NCI-H345 treated with DMSO at 0.1 percent for 48 hours (cell line): ENCODE measurements at regions not wholly inside any gene's neighbourhood (a gene's known extent, or its start where the extent isn't known, plus 50 kb on each side); places are given as distances from the start of the nearest gene placed in this dataset.
"Not testable (repeated sequence)": the region's sequence is repeated elsewhere in the genome, so short reads cannot be mapped to it uniquely, and the experiment has no call there.

ENCODE experiments used
- DNase-seq: peaks from one replicate; lab custom pipeline; 2025; ENCODE audit not compliant: unreplicated experiment; lab: John Stamatoyannopoulos, UW

DNA sequence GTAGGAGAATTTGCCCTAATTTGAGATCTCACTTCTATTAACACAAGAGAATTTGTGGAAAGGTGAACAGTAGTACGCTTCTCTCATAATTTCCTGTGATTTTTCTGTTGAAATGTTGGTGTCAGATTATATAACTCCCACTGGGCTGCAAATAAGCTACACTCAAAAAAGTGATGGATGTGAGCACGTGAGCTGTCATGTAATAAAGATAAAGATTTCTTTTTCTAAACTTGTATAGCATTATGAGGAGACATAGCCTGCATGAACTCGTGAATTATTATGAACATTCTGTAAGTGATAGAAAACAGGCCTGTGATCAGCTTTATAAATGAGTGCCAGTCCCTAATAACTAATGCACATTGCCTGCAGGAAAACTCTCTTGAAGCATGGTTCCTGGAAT is 356.6 kb upstream of the ACTRT1 start:
- no peak for DNase-seq

DNA sequence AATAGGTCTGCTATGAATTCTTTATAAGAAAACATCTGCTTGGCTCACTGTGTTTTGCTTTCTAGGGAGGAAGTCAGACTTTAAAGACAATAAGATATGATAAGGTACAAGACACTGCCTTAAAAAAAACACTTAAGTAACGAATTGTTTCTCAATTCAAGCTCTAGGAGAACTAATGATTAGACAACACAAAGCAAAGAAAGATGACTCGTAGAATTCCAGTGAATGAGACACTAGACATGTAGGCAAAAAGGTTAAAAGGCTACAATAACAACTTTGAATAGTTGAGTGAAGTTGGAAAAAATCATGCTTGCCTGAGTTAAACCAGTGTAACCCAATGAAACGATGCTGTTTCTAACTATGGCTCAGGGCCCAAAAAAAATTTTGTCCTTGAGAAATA is 344.4 kb upstream of the ACTRT1 start:
- DNase-seq: no peak

DNA sequence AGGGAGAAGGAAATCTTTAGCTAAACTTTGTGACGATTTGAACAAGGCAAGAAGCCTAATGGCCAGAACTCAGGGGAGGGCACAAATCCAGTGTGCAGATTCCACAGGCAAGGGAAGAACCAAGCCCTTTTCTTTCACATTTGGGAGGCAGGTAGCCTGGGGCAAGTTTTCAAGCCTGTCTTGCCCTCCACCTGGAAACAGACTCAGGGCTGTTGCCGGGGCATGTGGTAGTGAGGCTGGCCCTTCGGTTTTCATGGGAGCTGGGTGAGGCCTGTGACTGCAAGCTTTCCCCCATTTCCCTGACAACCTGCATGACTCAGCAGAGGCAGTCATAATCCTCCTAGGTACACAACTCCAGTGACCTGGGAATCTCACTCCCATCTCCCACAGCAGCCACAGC is 331.6 kb upstream of the ACTRT1 start:
- DNase-seq: not testable (repeated sequence)

DNA sequence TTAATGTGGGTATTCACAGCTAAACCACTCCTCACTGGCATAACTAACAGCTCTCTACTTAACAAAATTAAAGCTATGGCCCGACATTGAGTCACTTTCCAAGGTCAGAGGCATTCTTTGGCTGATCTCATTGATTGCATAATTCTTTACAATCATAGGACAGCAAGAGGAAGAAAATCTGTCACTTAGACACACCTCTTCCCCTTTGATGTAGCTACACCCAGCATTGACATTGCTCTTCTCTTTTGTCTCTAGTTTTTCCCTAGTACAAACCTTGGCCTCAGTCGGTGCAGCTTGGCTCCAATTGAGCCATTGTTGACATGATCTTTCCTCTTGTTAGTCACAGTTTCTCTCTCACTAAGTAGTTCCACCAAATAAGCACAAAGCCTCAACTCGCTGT is 313.3 kb upstream of the ACTRT1 start:
- no peak for DNase-seq

DNA sequence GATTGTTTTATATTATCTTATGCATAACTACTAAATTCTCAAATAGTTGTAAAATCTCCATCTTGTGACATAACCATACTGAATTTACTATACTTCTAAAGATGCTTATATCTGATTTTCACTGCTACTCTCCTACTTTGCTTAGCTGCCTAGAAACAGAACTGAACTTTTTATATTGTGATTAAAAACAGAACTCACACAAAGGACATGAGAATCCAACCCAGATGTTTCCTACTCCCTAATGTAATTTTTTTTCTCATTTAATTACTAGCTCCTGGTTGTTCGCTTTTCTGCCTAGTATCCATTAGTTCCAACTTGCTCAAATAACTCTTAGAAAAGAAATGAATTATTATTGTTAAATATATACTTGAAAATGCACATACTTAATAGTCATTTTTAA is 283.5 kb upstream of the ACTRT1 start:
- no peak for DNase-seq

DNA sequence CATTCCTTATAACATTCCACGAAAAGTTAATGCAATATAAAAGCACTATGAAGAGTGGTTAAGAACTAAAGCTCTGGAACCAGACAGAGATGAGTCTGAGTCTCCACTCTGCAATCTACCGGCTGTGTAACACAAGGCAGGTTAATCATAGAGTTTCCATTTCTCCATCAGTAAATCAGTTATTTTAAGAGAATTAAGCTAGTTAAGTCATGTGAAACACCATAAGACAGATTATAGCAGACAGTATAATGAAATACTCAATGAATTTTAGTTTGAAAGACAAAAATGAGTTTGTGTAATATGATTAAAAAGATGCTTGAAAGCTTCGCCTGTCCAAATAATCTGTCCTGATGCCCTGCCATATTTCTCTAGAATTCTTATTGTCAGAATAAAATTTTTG is 282.6 kb upstream of the ACTRT1 start:
- no peak for DNase-seq

DNA sequence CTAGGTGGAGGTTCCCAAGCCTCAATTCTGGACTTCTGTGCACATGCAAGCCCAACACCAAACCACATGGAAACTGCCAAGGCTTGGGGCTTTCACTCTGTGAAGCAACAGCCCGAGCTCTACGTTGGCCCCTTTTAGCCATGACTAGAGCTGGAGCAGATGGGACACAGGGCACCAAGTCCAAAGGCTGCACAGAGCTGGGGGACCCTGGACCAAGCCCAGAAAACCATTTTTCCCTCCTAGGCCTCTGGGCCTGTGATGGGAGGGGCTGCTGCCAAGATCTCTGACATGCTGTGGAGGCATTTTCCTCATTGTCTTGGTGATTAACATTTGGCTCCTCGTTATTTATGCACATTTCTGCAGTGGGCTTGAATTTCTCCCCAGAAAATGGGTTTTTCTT is 258.7 kb upstream of the ACTRT1 start:
- no peak for DNase-seq

DNA sequence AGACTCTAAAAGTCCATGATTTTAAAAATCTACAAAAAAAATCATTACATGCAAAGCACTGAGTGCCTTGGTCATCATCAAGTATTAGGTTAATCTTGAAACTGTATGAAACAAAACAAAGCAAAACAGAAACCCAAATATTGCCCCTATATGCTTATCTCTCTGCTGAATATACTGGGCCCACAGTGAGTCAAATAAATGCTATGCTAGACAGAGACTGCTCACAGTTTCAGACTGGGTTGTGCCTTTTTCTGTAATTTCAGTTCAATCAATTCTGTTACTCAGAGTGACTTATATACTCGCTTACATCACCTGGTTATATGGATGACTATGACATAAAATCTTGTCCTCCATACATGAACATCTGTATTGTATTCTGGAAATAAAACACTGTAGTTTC is 257.1 kb upstream of the ACTRT1 start:
- DNase-seq: no peak

DNA sequence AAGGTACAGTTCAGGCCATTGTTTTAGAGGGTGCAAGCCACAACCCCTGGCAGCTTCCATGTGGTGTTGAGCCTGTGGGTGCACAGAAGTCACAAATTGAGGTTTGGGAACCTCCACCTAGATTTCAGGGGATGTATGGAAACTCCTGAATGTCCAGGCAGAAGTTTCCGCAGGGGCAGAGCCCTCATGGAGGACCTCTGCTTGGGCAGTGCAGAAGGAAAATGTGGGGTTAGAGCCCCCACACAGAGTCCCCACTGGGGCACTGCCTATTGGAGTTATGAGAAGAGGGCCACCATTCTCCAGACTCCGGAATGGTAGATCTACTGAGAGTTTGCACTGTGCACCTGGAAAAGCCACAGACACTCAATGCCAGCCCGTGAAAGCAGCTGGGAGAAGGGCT is 242.0 kb upstream of the ACTRT1 start:
- DNase-seq: no peak

DNA sequence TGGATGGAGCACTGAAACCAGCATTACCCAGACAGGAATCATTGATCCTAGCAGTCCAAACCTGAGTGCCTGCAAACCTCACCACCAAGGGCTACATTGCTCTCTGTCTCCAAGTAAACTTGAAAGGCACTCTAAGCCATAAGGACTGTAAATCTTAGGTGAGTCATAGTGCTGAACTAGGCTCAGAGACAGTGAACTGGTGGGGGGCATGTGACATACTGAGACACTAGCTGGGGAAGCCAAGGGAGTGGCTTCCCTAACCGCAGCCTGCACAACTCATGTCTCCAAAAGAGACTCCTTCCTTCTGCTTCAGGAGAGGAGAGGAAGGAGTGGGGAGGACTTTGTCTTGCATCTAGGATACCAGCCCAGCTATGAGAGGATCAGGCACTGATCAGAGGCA is 235.5 kb upstream of the ACTRT1 start:
- no peak for DNase-seq

DNA sequence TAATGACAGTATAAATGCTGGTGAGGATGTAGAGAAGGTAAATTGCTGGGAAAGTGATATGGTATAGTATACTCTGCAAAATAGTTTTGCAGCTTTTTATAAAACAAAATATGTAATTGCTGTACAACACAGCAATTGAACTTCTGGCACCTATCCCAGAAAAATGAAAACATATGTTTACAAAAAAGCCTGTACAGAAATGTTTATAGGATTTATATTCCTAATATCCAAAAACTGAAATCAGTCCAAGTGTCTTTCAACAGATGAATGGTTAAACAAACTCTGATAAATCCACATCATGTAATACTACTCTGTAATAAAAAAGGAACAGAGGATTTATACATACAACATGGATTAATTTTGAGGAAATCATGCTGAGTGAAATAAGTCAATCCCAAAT is 198.4 kb upstream of the ACTRT1 start:
- no peak for DNase-seq

DNA sequence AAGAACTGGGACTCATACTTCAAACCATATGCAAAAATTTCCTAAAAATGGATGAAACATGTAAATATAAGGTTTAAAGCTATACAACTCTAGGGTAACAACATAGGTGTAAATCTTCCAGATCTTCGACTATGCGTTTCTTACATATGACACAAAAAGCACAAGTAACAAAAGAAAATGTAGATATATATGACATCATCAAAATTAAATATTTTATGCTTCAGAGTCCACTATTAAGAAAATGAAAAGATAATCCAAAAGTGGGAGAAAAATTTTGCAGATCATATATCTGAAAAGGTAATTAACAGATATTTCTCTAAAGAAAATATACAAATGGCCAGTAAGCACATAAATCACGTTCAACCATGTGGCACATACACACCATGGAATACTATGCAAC is 164.2 kb upstream of the ACTRT1 start:
- no peak for DNase-seq

DNA sequence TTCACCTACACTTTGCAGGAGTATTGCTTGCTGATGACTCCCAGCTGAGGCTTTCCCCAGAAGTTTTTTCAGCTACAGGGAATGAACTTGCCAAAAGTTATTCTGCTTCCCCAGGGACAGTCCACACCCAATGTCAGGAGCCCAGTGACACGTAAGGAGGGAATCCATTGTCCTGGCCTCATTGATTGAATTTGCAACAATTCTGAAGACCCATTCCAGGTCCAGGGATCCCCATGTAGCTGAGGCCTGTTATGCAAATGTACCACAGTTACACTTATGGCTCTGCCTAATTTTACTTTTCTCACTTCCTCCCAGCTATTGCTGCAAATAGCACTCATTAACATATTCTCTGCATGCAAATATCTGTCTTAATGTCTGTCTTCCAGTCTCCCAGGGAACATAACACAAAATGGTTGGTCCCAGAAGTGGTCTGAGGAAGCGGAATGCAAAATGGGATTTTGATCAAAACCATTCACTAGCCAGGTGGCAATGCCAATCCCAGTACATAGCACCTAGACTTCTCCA is 113.7 kb upstream of the ACTRT1 start:
- DNase-seq: no peak

DNA sequence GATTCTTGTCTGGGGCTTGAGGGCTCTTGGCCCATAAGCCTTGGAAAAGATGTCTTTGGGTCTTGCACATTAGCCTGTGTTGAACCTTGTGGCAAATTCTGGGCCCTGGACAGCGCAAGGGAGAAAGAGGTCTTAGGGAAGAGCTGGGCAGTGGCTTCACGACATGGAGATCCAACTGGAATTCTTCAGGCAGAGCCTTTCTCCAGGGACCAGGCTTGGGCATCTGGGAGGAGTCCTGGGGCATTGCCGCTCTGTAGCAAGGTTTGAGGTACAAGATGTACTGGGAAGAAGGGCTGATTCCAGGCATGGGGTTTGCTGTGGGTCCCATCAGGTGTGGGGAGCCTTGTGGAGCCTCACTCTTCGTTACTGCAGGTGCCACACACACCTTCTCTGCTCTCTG is 104.0 kb upstream of the ACTRT1 start:
- DNase-seq: no peak

DNA sequence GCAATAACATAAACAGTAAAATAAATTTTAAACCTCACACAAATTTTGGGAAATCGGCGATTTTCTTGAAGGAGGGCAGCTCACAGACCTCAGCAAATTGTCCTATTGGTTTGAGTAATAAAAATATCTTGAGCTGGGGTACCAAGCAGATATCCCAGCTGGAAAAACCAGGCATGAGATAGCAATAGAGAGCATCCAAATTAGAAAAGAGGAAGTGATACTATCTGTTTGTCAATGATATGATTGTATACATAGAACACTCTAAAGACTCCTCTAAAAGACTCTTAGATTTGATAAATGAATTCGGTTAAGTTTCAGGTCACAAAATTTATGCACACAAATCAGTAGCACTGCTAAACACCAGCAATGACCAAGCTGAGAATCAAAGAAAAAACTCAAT is 90.5 kb upstream of the ACTRT1 start:
- DNase-seq: no peak

DNA sequence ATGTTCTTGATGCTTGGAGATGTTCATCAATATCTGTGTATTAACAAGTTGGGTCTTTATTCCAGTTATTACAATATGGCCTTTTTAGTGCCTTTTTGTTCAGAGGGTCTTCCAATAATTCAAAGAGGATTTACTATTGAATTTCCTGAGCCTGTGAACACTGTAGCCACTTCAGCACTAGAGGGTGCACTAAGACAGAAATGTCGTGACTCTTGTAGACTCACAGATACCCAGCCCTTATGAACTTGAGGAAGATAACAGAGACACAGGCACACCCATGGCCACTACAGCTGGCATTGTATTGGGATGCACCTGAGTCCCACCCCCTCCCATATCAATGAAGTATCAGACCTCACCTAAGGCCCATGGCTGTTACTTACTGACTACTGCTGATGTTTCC is 54.4 kb upstream of the ACTRT1 start:
- DNase-seq: no peak

DNA sequence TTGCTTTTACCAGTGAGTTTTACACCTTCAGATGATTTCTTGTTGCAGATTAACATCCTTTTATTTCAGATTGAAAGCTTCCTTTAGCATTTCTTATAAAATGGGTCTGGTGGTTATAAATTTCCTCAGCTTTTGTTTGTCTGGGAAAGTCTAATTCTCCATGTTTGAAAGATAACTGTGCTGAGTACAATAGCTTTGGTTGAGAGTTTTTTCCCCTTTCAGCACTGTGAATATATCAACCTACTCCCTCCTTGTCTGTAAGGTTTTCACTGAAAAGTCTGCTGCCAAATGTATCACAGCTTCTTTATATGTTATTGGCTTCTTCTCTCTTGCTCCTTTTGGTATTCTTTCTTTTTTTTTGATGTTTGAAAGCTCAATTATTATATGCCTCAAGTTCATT is 53.5 kb upstream of the ACTRT1 start:
- DNase-seq: no peak
